Epithelial cell of prostate (primary cell): ENCODE measurements at regions not wholly inside any gene's neighbourhood (a gene's known extent, or its start where the extent isn't known, plus 50 kb on each side); places are given as distances from the start of the nearest gene placed in this dataset.
"Not testable (repeated sequence)": the region's sequence is repeated elsewhere in the genome, so short reads cannot be mapped to it uniquely, and the experiment has no call there.

Source experiments
- DNase-seq: peaks from one replicate; pipeline ENCODE4 v3.0.0-alpha.2; 2011; ENCODE audit warnings: low read depth, low spot score
- H3K27ac ChIP-seq: fragments of 450-650 bp; 2 replicates; pipeline ENCODE4 v1.5.1; 2017; ENCODE audit warnings: mild to moderate bottlenecking

DNA sequence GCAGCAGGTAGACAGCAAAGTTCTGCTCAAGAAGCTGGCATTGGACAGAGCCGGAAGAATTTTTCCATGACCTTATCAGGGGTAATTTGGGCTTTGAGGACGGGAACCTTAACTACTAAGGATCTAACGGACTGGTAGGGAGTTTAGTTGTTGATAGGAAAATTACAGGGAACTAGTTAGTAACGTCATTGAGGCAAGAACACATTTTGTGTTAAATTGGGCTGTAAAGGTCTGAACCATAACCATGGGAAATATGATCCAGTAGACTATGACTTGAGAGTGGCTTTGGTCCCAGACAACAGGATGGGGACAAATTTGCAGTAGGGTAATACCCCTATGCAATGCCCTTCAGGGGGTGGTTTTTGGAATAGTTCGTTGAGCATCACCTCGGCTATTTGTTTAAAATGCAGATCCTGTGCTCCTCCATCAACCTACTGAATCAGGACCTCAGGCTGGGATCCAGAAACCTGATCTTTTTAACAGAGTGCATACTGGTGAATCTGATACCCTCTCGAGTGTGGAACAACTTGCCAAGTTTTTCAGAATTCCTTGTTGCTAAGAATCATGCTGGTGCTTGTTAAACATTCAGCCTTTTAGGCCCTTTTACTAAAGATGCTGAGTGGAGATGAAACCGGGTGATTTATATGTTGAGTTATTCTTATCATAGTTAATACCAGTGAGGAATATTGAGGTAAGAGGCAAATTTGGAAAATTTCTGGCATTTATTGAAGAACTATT lies 255.1 kb downstream of the MAP2K6 start:
- DNase-seq, result no peak

DNA sequence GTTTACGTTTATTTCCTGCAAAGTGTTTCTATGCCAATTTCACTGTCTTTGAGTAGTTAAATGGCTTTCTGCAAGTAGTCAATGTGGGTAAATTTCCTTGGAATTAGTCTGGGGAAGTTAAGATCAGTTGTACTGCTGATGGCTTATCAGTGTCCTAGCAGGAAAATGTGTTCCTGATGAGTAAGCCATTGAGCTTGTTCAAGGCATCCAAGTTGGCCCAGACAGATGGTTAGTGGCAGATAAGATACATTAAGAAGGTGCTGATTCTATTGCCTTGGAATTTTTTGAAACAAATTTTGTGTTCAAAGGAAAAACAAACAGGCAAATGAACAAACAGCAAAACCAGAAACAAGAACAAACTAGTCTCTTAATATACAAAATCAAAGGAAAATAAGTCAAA lies 258.4 kb downstream of the MAP2K6 start:
- no peak overlapping the region for H3K27ac ChIP-seq
- no peak for DNase-seq

More for the DNA sequence above, 255.1 kb downstream of the MAP2K6 start:
- no peak overlapping the region for H3K27ac ChIP-seq

DNA sequence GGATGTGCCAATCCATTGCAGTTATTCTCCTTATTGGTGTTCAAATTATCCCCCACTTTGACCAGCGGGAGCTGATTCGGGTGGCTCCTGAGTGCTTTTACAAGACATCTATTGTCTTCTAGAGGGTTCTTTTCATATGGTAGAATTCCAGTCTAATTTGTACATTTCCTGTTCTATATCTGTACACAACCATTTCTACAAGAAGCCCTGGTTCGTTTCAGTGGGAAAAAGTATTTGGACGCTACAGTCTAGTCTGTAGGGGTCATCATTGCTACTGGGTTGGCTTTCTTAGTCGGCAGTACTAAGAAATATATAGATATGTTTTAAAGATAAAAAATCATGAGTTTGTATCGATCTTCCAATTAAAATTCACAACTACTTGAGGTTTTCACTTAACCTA lies 262.6 kb downstream of the MAP2K6 start:
- H3K27ac ChIP-seq, result no peak overlapping the region
- DNase-seq, result no peak

DNA sequence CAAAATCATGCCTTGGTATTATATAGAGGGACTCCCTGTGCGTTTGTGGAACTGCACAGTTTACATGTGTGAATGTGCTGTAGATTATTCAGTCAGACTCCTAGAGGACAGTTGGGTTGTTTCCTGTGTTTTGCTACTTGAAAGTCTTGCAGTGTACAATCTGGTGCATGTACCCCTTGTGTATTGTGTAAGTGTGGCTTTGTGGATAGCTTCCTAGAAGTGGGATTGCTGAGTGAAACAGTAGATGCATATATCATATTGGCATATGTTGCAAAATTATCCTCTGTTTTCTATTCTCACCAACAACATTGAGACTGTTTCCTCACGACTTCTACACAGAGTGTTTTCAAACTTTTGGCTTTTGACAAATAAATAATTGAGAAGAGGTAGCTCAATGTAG lies 263.7 kb downstream of the MAP2K6 start:
- H3K27ac ChIP-seq, result no peak overlapping the region
- no peak for DNase-seq

DNA sequence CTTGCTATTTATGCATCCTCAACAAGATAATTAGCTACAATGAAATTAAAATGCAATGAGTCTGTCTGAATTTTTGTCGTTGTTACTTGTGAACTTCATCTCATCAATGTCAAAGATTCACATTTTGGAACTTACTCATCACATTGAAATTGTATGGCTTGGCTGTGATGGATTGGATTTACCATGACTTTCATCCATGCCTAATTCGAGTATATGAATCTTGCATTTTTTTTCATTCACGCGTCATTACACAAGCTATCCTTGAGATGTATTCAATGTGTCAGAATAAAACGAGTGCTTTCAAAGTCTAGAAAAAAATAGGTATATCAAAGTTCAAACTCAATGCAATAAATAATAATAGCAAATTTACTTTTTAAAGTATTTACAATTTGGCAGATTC lies 265.3 kb downstream of the MAP2K6 start:
- H3K27ac ChIP-seq, result no peak overlapping the region
- DNase-seq, result no peak

DNA sequence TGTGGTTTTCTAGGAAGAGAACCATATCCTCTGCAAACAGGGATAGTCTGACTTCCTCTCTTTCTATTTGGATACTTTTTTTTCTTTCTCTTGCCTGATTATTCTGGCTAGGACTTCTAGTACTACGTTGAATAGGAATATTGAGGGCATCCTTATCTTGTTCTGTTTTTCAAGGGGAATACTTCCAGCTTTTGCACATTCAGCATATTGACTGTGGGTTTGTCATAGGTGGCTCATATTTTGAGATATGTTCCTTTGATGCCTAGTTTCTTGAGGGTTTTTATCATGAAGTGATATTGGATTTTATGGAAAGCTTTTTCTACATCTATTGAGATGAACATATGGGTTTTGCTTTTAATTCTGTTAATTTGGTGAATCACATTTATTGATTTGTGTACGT lies 269.8 kb downstream of the MAP2K6 start:
- no peak for DNase-seq
- H3K27ac ChIP-seq, result no peak overlapping the region

DNA sequence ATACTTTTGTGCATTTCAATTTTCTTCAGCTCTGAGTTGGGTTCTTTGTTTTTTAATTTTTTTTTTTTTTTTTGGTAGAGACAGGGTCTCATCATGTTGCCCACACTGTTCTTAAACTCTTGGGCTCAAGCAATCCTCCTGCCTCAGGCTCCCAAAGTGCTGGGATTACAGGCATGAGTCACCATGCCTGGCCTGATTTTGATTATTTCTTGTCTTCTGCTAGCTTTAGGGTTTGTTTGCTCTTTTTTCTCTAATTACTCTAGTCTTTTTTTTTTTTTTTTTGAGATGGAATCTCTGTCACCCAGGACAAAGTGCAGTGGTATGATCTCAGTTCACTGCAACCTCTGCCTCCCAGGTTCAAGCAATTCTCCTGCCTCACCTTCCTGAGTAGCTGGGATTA lies 270.7 kb downstream of the MAP2K6 start:
- DNase-seq, H3K27ac ChIP-seq: not testable (repeated sequence)

DNA sequence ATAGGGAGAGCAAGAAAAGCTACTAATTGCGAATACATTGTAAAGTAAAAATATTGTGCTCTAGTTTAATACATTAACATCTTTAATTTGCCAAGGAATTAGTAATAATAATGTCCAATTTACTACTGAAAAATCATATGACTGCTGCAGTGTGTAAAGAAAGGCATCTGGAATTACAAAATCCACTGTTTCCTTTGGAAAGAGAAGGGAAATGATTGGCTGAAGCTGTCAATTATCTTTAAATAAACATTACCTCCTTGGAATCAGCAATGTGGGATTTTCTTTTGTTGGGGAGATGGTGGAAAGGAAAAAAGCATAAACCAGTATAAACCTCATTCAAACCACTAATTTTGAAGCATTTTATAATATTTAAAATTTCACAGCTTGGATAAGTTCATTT lies 276.0 kb downstream of the MAP2K6 start:
- no peak for DNase-seq
- H3K27ac ChIP-seq, result no peak overlapping the region

DNA sequence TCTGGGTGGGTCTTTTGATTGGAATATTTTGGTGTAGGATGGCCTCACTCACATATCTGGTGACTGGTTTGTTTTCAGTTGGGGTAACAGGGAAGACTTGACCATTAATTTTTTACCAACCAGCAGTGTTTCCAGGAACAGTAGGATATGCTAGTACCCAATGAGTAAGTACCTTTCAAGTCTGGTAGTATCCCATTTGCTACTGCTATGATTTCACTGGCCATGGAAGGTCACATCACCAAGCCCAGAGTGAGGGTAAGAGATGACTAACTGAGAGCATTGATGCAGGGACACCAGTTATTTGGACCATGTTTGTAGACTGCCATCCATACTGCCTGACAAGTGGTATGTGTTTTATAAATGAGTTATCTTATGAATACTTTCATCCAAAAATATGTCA lies 277.7 kb downstream of the MAP2K6 start:
- no peak for DNase-seq
- H3K27ac ChIP-seq, result no peak overlapping the region

DNA sequence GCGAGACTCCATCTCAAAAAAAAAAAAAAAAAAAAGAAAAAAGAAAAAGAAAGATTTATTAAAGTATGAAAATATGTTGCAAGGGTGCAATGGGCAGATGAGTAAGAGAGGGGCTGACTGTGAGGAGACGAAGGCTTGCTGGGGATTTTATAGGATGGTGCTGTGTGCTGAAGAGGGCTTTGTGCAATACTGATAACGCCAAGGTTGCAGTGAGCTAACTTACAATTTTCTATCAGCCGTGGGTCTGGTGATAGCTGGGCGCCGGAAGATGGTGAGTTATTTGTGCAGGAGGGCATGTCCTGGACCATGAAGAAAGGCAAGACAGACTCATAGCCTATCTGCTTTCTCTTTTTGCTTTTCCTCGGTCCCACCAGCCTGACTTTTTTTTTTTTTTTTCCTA lies 281.1 kb downstream of the MAP2K6 start:
- H3K27ac ChIP-seq, result no peak overlapping the region

DNA sequence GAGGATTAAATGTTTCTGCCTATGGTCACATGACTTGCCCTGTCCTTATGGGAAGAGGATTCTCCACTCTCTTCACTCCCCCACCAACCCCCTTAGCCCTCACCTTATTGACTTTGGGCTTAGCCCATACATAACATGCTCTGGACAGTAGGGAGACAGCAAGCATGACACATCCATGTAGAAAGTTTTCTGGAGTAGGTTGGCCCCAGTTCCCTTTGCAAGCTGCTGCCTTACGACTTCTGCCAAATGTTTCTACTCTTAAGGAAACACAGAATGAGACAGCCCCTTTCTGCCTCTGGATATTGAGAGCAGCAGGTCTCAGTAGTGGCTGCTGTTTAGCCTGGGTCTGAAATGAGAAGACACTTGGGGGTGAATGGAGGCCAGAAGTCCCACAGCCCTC lies 282.2 kb downstream of the MAP2K6 start:
- DNase-seq, result no peak
- H3K27ac ChIP-seq, result no peak overlapping the region

More for the DNA sequence above, 281.1 kb downstream of the MAP2K6 start:
- no peak for DNase-seq

DNA sequence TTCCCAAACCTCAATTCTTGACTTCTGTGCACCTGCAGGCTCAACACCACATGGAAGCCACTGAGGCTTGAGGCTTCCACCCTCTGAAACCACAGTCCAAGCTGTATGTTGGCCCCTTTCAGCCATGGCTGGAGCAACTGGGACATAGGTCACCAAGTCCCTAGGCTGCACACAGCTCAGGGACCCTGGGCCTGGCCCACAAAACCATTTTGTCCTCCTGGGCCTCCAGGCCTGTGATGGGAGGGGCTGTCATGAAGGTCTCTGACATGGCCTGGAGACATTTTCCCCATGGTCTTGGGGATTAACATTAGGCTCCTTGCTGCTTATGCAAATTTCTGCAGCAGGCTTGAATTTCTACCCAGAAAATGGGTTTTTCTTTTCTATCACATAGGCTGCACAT lies 283.9 kb downstream of the MAP2K6 start:
- H3K27ac ChIP-seq, DNase-seq: not testable (repeated sequence)

DNA sequence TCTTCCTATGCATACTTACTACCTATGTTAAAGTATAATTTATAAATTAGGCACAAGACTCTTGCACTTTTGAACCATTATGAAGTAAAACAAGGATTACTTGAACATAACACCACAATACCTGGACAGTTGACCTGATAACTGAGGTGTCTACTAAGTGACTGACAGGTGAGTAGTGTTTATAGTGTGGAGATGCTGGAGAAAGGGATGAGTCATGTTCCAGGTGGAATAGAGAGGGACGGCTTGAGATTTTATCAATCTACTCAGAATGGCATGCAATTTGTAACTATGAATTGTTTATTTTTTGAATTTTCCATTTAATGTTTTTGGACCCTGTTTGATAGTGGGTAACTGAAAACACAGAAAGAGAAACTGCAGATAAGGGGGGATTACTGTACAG lies 287.6 kb downstream of the MAP2K6 start:
- no peak for DNase-seq
- no peak overlapping the region for H3K27ac ChIP-seq

DNA sequence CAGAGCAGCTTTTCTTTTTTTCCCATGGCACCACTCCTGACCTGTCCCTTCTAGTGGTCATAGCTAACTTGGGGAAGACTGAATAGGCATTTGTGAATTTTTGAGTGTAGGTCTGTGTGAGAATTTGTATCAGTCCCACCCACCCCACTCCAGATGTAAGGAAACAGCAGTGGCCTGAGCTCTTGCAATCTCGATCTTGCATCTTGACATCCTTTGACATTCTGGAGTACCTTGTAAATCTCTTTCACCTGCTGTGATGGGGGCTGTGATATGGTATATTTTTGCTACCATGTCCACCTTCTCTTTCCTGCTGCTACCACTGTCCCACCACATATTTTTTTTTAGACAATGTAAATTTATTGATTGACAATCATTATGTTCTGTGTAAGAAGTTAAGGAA lies 289.3 kb downstream of the MAP2K6 start:
- no peak overlapping the region for H3K27ac ChIP-seq
- DNase-seq, result no peak

DNA sequence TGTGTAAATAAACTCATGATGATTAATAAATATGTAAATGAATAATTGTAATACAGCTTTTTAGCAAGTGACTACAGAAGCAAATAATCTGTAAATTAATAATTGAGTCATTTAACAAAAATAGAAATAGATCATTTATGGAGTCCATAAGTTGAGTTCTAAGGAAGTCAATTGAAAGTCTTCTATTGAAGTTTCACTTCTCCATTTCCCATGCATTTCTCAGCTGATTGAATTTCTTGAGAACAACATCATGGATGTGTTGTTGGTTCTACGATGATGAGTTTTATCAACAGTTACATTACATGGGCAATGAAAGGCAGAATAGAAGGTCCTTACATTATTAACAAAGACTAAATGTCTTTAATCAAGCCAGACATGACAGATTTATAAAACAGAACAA lies 290.4 kb downstream of the MAP2K6 start:
- H3K27ac ChIP-seq, result no peak overlapping the region
- DNase-seq, result no peak

DNA sequence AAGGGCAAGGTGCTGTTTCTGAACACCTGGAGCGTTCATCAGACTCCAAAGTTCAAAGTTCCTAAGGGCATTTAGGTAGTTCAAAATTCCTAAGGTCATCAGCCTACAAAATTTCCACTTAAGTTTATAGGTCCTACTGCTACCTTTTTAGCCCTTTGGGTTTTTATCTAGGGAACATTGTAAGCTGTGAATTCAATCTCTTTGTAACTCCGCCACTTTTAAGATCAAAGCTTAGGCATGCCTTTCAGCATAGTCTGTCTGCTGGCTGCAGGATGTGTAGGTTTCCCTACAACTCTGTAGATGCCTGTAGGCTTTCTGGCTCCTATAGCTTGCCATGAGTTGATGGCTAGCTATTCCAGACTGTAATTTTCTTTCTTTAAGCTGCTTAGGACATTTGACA lies 291.6 kb downstream of the MAP2K6 start:
- H3K27ac ChIP-seq, result no peak overlapping the region
- DNase-seq, result no peak

DNA sequence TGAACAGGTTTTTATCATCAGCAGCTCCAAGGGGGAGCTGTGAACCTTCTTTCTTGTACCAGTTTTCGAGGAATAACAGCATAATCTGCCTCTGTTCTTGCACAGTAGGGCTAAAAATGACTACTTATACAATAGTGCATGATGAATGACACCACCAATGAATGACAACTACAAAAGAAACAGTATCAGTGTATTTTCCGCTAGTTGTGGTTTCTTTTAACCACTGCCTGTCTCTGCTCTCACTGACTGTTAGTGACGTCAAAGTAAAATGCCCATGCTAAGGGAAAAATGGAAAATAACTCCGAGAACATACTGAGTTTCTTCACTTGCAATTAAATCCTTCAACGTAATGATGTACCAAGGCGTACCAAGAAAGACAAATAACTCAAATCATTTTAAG lies 294.9 kb downstream of the MAP2K6 start:
- DNase-seq, result no peak

DNA sequence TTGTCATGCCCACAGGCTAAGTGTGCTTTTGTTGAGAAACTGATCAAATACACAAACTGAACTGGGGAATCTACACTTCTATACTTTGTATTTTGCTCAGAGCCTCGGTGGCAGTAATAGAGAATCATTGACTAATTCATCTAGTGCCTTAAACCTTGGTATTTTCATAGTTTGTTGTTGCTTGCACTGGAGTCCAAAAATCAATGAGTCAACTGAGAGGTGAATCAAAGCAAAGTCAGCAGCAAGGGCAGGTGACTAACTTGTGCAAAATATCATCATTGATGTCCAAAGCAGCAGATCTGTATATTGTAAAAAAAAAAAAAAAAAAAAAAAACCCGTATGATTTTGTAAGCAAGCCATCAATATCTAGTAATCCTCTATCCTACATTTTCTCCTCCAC lies 296.4 kb downstream of the MAP2K6 start:
- peak; percentile 24 for DNase-seq

More for the DNA sequence above, 294.9 kb downstream of the MAP2K6 start:
- no peak overlapping the region for H3K27ac ChIP-seq

DNA sequence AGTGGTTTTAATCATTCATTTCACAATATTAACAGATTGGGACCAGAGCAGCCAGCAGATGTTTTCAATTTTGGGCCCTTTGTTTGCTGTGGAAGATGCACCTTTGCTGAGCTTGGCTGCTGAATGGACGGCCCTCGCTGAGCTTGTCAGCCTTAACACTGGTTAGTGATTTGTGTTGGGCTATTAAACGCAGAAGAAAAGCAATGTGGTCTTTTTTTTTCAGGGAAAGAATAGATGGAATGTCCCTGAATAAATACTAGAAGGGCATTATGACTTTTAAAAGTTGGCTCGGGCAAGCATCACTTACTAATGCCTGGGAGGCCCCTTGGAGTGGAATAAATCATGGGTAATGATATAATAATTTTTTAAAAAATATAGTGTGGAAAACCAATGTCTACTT lies 297.0 kb downstream of the MAP2K6 start:
- no peak overlapping the region for H3K27ac ChIP-seq
- no peak for DNase-seq

More for the DNA sequence above, 296.4 kb downstream of the MAP2K6 start:
- no peak overlapping the region for H3K27ac ChIP-seq

DNA sequence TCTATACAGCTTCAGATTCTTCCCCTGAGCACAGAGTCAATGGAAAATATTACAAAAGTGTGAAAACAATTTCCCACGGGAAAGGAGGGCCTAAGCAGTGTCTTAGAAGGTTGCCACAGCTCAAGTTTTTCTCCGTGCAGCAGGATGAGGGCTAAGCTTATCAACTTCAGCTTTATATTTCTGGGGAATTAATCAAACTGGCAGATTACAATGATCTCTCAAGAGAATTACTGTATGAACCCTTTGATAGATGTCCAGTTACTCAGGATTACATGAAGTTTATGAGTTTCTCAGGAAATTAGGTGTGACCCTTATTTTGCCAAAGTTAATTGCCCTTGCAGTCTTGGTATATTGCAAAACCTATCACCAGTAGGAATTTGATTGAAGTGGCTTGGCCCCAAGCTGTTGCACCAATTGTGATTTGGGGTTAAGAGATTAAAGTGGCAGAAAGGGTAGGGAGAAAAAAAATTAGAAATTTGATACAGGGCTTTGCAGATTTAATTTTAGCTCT lies 298.4 kb downstream of the MAP2K6 start:
- DNase-seq, result no peak
- no peak overlapping the region for H3K27ac ChIP-seq

DNA sequence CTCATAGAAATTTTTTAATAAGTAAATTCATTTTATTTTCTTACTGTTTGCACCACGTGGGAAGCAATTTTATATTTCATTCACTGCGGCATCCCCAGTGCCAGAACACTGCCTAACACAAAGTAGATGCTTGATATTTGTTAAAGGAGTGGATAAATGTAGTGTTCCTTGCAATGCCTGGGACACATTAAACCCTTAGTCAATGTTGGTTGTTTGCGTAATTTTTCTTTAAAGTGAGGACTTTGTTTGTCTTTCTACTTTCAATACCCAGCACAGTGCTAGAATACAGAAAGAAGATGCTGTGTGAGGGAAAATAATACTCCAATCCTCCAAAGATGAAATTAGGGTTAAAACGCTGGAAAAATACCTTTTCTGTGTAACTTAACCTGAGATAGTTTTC lies 299.3 kb downstream of the MAP2K6 start:
- H3K27ac ChIP-seq, result no peak overlapping the region
- DNase-seq, result no peak

DNA sequence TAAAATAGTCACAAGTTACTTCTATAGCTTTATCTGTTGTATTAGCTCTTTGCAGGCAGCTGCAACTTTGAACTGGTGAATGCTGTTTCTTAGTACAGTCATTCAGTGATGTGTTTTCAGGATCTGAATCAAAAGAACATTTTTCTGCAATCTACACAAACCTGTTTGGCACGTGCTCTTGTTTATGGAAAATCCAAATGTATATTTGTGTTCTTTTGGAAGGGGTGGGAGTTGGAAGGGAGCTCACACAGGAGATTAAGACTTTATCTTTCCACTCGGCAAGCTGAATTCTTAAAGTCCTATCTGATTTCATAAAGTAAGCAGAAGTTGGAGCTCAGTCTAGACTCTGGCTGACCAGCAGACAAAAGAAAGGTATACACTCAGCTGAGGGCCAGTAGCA lies 300.2 kb downstream of the MAP2K6 start:
- no peak overlapping the region for H3K27ac ChIP-seq
- no peak for DNase-seq
